Ovary (tissue), 3 donors: ENCODE measurements at regions not wholly inside any gene's neighbourhood (a gene's known extent, or its start where the extent isn't known, plus 50 kb on each side); places are given as distances from the start of the nearest gene placed in this dataset.

Experiments
- CTCF ChIP-seq, 3 donors: fragments of 450-650 bp in 2 of 3; fragments of 200-600 bp in 1 of 3; IDR thresholded peaks; one replicate each; pipeline versions ENCODE4 v1.5.1 to v1.8.0; 2016 to 2022; ENCODE audit warnings: antibody characterized with exemption in 3 of 3, mild to moderate bottlenecking in 1 of 3
- POLR2A ChIP-seq: fragments of 450-650 bp; IDR thresholded peaks from one replicate; pipeline ENCODE4 v1.6.1; 2017; ENCODE audit warnings: antibody characterized with exemption, mild to moderate bottlenecking, moderate library complexity
- donor health status: DM: no; HTN: no; CAD: no.

GRCh38 chr9:86405926-86406325 is 51.7 kb upstream of the TUT7 start:
- no peak for TF ChIP-seq CTCF (IDR thresholded peaks at IDR 0.05)
- TF ChIP-seq POLR2A, result no peak
